Keratinocyte (primary cell): ENCODE measurements at regions not wholly inside any gene's neighbourhood (a gene's known extent, or its start where the extent isn't known, plus 50 kb on each side); places are given as distances from the start of the nearest gene placed in this dataset.

Experiments
- DNase-seq: peaks from one replicate; pipeline ENCODE4 v3.0.0-alpha.2; 2011; ENCODE audit warnings: low read depth, missing footprints, low spot score
- FAIRE-seq: peaks from 2 replicates; lab custom pipeline; 2011; peaks lifted over from hg19 to GRCh38; lab: Jason Lieb, UNC
- H2AFZ ChIP-seq: 2 replicates; pipeline ENCODE4 v1.6.0; 2012; ENCODE audit warnings: low read length, control low read depth, inconsistent platforms; ENCODE audit not compliant: control insufficient read depth
- H3K27ac ChIP-seq: 2 replicates; pipeline ENCODE4 v1.5.1; 2011; ENCODE audit warnings: low read length; ENCODE audit not compliant: control insufficient read depth, insufficient read depth
- H3K27me3 ChIP-seq: 3 replicates; pipeline ENCODE4 v1.6.0; 2011; ENCODE audit warnings: low read length; ENCODE audit not compliant: control insufficient read depth, insufficient read depth; ENCODE audit errors: extremely low read depth
- H3K36me3 ChIP-seq, 2 experiments: 2 replicates in 1 of 2; 3 replicates in 1 of 2; pipeline ENCODE4 v1.5.1; 2011; ENCODE audit warnings: low read length in 2 of 2, mild to moderate bottlenecking in 1 of 2; ENCODE audit not compliant: control insufficient read depth in 2 of 2, insufficient read depth in 2 of 2; ENCODE audit errors: extremely low read depth in 1 of 2
- H3K4me1 ChIP-seq: 3 replicates; pipeline ENCODE4 v1.5.1; 2011; ENCODE audit warnings: low read length; ENCODE audit not compliant: control insufficient read depth, insufficient read depth; ENCODE audit errors: extremely low read depth
- H3K4me2 ChIP-seq: 3 replicates; pipeline ENCODE4 v1.6.0; 2011; ENCODE audit warnings: low read depth, low read length; ENCODE audit not compliant: control insufficient read depth, insufficient read depth; ENCODE audit errors: extremely low read depth
- H3K4me3 ChIP-seq, 3 experiments: fragments of 200-600 bp in 1 of 3; sonication (generic) in 1 of 3; 2 replicates in 2 of 3; 3 replicates in 1 of 3; pipeline ENCODE4 v1.5.1; 2011 to 2016; ENCODE audit warnings: low read length in 3 of 3, mild to moderate bottlenecking in 3 of 3, control low read depth in 2 of 3, inconsistent platforms in 1 of 3, low read depth in 1 of 3, mixed read lengths in 1 of 3, mixed run types in 1 of 3, moderate library complexity in 1 of 3; ENCODE audit not compliant: control insufficient read depth in 2 of 3, insufficient read depth in 2 of 3; ENCODE audit errors: extremely low read depth in 1 of 3
- H3K79me2 ChIP-seq: 2 replicates; pipeline ENCODE4 v1.6.0; 2012; ENCODE audit warnings: low read length; ENCODE audit not compliant: control insufficient read depth, insufficient read depth
- H3K9ac ChIP-seq: 3 replicates; pipeline ENCODE4 v1.6.0; 2011; ENCODE audit warnings: low read length; ENCODE audit not compliant: control insufficient read depth, insufficient read depth; ENCODE audit errors: extremely low read depth
- H3K9me1 ChIP-seq: 3 replicates; pipeline ENCODE4 v1.6.0; 2011; ENCODE audit warnings: low read length; ENCODE audit not compliant: control insufficient read depth, insufficient read depth; ENCODE audit errors: extremely low read depth
- H3K9me3 ChIP-seq: 2 replicates; pipeline ENCODE4 v1.5.1; 2012; ENCODE audit warnings: low read depth, low read length; ENCODE audit not compliant: control insufficient read depth
- H4K20me1 ChIP-seq: 3 replicates; pipeline ENCODE4 v1.6.0; 2011; ENCODE audit warnings: low read length; ENCODE audit not compliant: control insufficient read depth, insufficient read depth; ENCODE audit errors: extremely low read depth
- CTCF ChIP-seq, 3 experiments: IDR thresholded peaks in 1 of 3; conservative IDR thresholded peaks in 1 of 3; optimal IDR thresholded peaks in 1 of 3; 2 replicates in 2 of 3; 3 replicates in 1 of 3; pipeline versions ENCODE3 to v1.5.1; 2011; ENCODE audit warnings: low read length in 3 of 3, mild to moderate bottlenecking in 3 of 3, moderate library complexity in 2 of 3, control low read depth in 1 of 3, inconsistent platforms in 1 of 3; ENCODE audit not compliant: insufficient read depth in 2 of 3; ENCODE audit errors: extremely low read depth in 1 of 3
- EZH2 ChIP-seq: IDR thresholded peaks from one replicate; pipeline ENCODE4 v1.6.1; 2012; ENCODE audit warnings: inconsistent platforms, mild to moderate bottlenecking, low read length, moderate library complexity
- dilution Hi-C: fragments of 300-500 bp; cut with MboI; formaldehyde crosslinking; loops from one replicate; pipeline ENCODE4 v1.7.0; 2020; ENCODE audit warnings: low sequenced_read_pairs; ENCODE audit not compliant: extremely low pct_ligation_motif_present

- Histone ChIP-seq H3K9me1 (no peaks in the 10 kb centered on the region), H3K4me3 (no peak overlapping the region), H3K79me2 (no peaks in the 10 kb centered on the region), H3K27me3 (no peaks in the 10 kb centered on the region), H3K4me1 (no peaks in the 10 kb centered on the region), H3K27ac (no peak overlapping the region), H4K20me1 (no peaks in the 10 kb centered on the region), H3K36me3 (no peaks in the 10 kb centered on the region), H3K9ac (no peak overlapping the region), H3K4me2 (peak overlapping the region; percentile 37), H3K9me3 (no peaks in the 10 kb centered on the region), H2AFZ (no peak overlapping the region)
- dilution Hi-C loops, result no loop called here
- DNase-seq (no peak), FAIRE-seq (peak; percentile 61)
- TF ChIP-seq CTCF (optimal IDR thresholded peaks at IDR 0.05 in 1 of 3, IDR thresholded peaks at IDR 0.05 in 1 of 3, conservative IDR thresholded peaks at IDR 0.05 in 1 of 3; ENCODE audit: extremely low read depth in 1 of 3, insufficient read depth in 2 of 3, low read length in 3 of 3) (no peak), EZH2 (no peak)
Observed at GRCh38 chr12:67852701-67853100, 136.5 kb upstream of the IFNG-AS1 start.

GRCh38 chr12:67853204-67853603 lies 136.0 kb upstream of the IFNG-AS1 start:
- no peaks in the 10 kb centered on the region for H3K36me3 ChIP-seq
- H2AFZ ChIP-seq, result no peak overlapping the region
- no peaks in the 10 kb centered on the region for H3K9me3 ChIP-seq
- no peaks in the 10 kb centered on the region for H4K20me1 ChIP-seq
- dilution Hi-C loops, result no loop called here
- TF ChIP-seq EZH2, result no peak
- no peak for TF ChIP-seq CTCF (optimal IDR thresholded peaks at IDR 0.05 in 1 of 3, IDR thresholded peaks at IDR 0.05 in 1 of 3, conservative IDR thresholded peaks at IDR 0.05 in 1 of 3; ENCODE audit: extremely low read depth in 1 of 3, insufficient read depth in 2 of 3, low read length in 3 of 3)
- H3K4me1 ChIP-seq, result no peaks in the 10 kb centered on the region
- DNase-seq, result no peak
- FAIRE-seq, result no peak
- no peaks in the 10 kb centered on the region for H3K9me1 ChIP-seq
- H3K79me2 ChIP-seq, result no peaks in the 10 kb centered on the region
- H3K9ac ChIP-seq, result no peak overlapping the region
- peak overlapping the region; percentile 37 for H3K4me2 ChIP-seq
- H3K4me3 ChIP-seq, result no peak overlapping the region
- H3K27ac ChIP-seq, result no peak overlapping the region
- no peaks in the 10 kb centered on the region for H3K27me3 ChIP-seq
